ENCODE measurements at regions not wholly inside any gene's neighbourhood (a gene's known extent, or its start where the extent isn't known, plus 50 kb on each side); places are given as distances from the start of the nearest gene placed in this dataset.

DNA sequence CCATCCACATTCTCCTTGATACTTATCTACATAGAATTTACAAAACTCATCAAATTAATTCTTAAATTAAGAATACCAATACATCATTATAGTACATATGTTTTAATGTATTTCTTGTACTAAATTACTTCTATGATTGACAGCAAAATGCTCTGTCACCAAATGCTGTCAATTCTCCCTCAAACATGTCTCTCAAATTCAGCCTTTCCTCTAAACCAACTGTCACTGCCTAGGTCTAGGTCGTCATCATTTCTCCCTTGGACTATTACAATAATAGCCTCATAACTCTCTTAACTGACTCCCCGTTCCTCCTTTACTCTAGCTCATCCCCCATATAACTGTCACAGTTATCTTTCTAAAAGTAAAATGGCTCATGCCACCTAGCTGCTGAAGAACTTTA, 279.7 kb upstream of the FSTL5 start:
- H3K4me3 Mint-ChIP-seq, result no peak overlapping the region
- H3K9me3 Mint-ChIP-seq, result no peaks in the 10 kb centered on the region
- DNase-seq (ENCODE audit: extremely low spot score, unreplicated experiment), result no peak
- TF ChIP-seq CTCF (conservative IDR thresholded peaks at IDR 0.05), result no peak
- no peaks in the 10 kb centered on the region for H3K27me3 Mint-ChIP-seq
- H3K27ac Mint-ChIP-seq, result no peak overlapping the region
- no peaks in the 10 kb centered on the region for H3K36me3 Mint-ChIP-seq
- no peaks in the 10 kb centered on the region for H3K4me1 Mint-ChIP-seq (ENCODE audit: unreplicated experiment)

GRCh38 chr4:162442128-162442527, 278.3 kb upstream of the FSTL5 start:
- no peak overlapping the region for H3K27ac Mint-ChIP-seq
- no peaks in the 10 kb centered on the region for H3K27me3 Mint-ChIP-seq
- no peak overlapping the region for H3K4me3 Mint-ChIP-seq
- H3K9me3 Mint-ChIP-seq, result no peaks in the 10 kb centered on the region
- no peaks in the 10 kb centered on the region for H3K4me1 Mint-ChIP-seq (ENCODE audit: unreplicated experiment)
- DNase-seq (ENCODE audit: extremely low spot score, unreplicated experiment), result no peak
- no peaks in the 10 kb centered on the region for H3K36me3 Mint-ChIP-seq
- no peak for TF ChIP-seq CTCF (conservative IDR thresholded peaks at IDR 0.05)

GRCh38 chr4:162422312-162422711, 258.5 kb upstream of the FSTL5 start:
- Mint-ChIP-seq H3K4me3 (no peak overlapping the region), H3K4me1 (ENCODE audit: unreplicated experiment) (no peaks in the 10 kb centered on the region), H3K27me3 (no peaks in the 10 kb centered on the region), H3K36me3 (no peaks in the 10 kb centered on the region), H3K9me3 (no peaks in the 10 kb centered on the region), H3K27ac (no peak overlapping the region)
- no peak for DNase-seq (ENCODE audit: extremely low spot score, unreplicated experiment)
- TF ChIP-seq CTCF (conservative IDR thresholded peaks at IDR 0.05), result no peak

DNA sequence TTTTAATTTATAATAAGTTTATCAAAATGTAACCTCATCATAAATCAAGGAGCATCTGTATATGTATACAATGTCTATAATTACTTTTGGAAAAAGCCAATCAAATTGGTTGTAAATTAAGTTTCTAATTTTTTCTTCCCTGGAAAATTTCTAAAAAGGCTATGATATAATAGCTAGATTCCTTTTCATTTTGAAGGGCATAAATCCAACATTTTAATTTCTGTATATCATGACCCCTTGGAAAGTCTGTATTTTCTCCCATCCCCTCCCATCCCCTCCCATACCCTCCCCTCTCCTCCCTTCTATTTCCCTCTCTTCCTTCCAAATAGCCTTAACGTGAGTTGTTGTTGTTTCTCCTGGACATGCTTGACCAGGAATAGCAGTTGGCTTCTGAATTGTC, 247.1 kb upstream of the FSTL5 start:
- no peaks in the 10 kb centered on the region for H3K27me3 Mint-ChIP-seq
- no peak overlapping the region for H3K4me3 Mint-ChIP-seq
- H3K36me3 Mint-ChIP-seq, result no peaks in the 10 kb centered on the region
- H3K4me1 Mint-ChIP-seq (ENCODE audit: unreplicated experiment), result no peaks in the 10 kb centered on the region
- H3K9me3 Mint-ChIP-seq, result no peaks in the 10 kb centered on the region
- no peak overlapping the region for H3K27ac Mint-ChIP-seq
- DNase-seq (ENCODE audit: extremely low spot score, unreplicated experiment), result no peak
- no peak for TF ChIP-seq CTCF (conservative IDR thresholded peaks at IDR 0.05)

DNA sequence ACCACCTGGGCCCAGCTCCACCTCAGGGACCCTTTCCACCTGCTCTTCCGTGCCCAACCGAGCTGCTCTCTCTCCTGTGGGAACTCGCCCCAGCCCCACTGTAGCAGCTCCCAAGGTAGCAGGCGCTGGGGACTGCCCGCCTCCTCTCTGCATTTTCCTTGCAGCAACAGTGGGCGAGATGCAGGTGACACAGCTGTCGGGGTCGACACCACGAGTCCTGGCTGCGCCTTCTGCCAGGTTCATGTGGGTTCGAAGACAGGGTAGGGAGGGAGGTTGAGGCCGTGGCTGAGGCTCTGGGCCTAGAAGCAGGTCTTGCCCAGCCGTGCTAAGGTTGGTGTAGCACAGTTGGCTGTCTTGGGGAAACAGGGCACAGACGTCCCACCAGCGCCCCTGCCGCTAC, 245.2 kb upstream of the FSTL5 start:
- Mint-ChIP-seq H3K27me3 (no peaks in the 10 kb centered on the region), H3K27ac (no peak overlapping the region), H3K9me3 (no peaks in the 10 kb centered on the region), H3K4me1 (ENCODE audit: unreplicated experiment) (no peaks in the 10 kb centered on the region), H3K36me3 (no peaks in the 10 kb centered on the region), H3K4me3 (no peak overlapping the region)
- no peak for DNase-seq (ENCODE audit: extremely low spot score, unreplicated experiment)
- no peak for TF ChIP-seq CTCF (conservative IDR thresholded peaks at IDR 0.05)

GRCh38 chr4:162408309-162408708, 244.5 kb upstream of the FSTL5 start:
- no peak for TF ChIP-seq CTCF (conservative IDR thresholded peaks at IDR 0.05)
- Mint-ChIP-seq H3K4me3 (no peak overlapping the region), H3K36me3 (no peaks in the 10 kb centered on the region), H3K4me1 (ENCODE audit: unreplicated experiment) (no peaks in the 10 kb centered on the region), H3K9me3 (no peaks in the 10 kb centered on the region), H3K27me3 (no peaks in the 10 kb centered on the region), H3K27ac (no peak overlapping the region)
- DNase-seq (ENCODE audit: extremely low spot score, unreplicated experiment), result no peak

All from type B pancreatic cell (in vitro differentiated cells).